ENCODE measurements at regions not wholly inside any gene's neighbourhood (a gene's known extent, or its start where the extent isn't known, plus 50 kb on each side); places are given as distances from the start of the nearest gene placed in this dataset.
"Not testable (repeated sequence)": the region's sequence is repeated elsewhere in the genome, so short reads cannot be mapped to it uniquely, and the experiment has no call there.

- H3K4me1 ChIP-seq (ENCODE audit: control insufficient read depth in 1 of 2, extremely low read depth in 1 of 2, insufficient read depth in 2 of 2, low read length in 2 of 2), result no peaks in the 10 kb centered on the region
- Mint-ChIP-seq H3K4me1 (no peaks in the 10 kb centered on the region), H3K36me3 (no peaks in the 10 kb centered on the region), H3K9me3 (peaks cover 8 to 33% (median 14%) of the 10 kb centered on the region in 3 donors), H3K4me3 (no peak overlapping the region), H3K27ac (no peak overlapping the region), H3K27me3 (no peaks in the 10 kb centered on the region)
- WGBS (ENCODE audit: insufficient coverage), result no CpG with 5 or more reads among the region's 1 CpG
- CTCF ChIA-PET, result no interaction called here
- DNase-seq (no peak), ATAC-seq (replicated peaks in 1 of 4) (no peak)
- POLR2A ChIA-PET, result no interaction called here
- no peaks in the 10 kb centered on the region for H3K36me3 ChIP-seq (ENCODE audit: control insufficient read depth in 2 of 2, extremely low read depth in 1 of 2, insufficient read depth in 1 of 2, low read length in 1 of 2)
- H3K9me3 ChIP-seq, result no peaks in the 10 kb centered on the region
- H3K27ac ChIP-seq (ENCODE audit: low read length), result no peak overlapping the region
- no peak overlapping the region for H3K4me3 ChIP-seq (ENCODE audit: control insufficient read depth in 1 of 2, extremely low read depth in 1 of 2, low read length in 1 of 2)
- no peaks in the 10 kb centered on the region for H3K27me3 ChIP-seq (replicated peaks in 1 of 2; ENCODE audit: control insufficient read depth in 2 of 2, extremely low read depth in 1 of 2, insufficient read depth in 2 of 2, low read length in 1 of 2)
These were observed 389.3 kb downstream of the KCNA4 start for GRCh38 chr11:29627541-29627940.

- H3K9me3 Mint-ChIP-seq, result peaks cover 3 to 27% (median 5%) of the 10 kb centered on the region in 3 donors
These were observed 393.6 kb downstream of the KCNA4 start for GRCh38 chr11:29623144-29623722.

GRCh38 chr11:29616611-29617010, 400.2 kb downstream of the KCNA4 start:
- Histone ChIP-seq H3K36me3 (ENCODE audit: control insufficient read depth in 2 of 2, extremely low read depth in 1 of 2, insufficient read depth in 1 of 2, low read length in 1 of 2) (no peaks in the 10 kb centered on the region), H3K27me3 (replicated peaks in 1 of 2; ENCODE audit: control insufficient read depth in 2 of 2, extremely low read depth in 1 of 2, insufficient read depth in 2 of 2, low read length in 1 of 2) (no peaks in the 10 kb centered on the region), H3K4me3 (ENCODE audit: control insufficient read depth in 1 of 2, extremely low read depth in 1 of 2, low read length in 1 of 2) (no peak overlapping the region), H3K9me3 (no peaks in the 10 kb centered on the region), H3K4me1 (ENCODE audit: control insufficient read depth in 1 of 2, extremely low read depth in 1 of 2, insufficient read depth in 2 of 2, low read length in 2 of 2) (no peaks in the 10 kb centered on the region), H3K27ac (ENCODE audit: low read length) (no peak overlapping the region)
- CTCF ChIA-PET, result no interaction called here
- no peaks in the 10 kb centered on the region for H3K4me1 Mint-ChIP-seq
- ATAC-seq (replicated peaks in 1 of 4) (no peak), DNase-seq (no peak)
- no peak overlapping the region for H3K27ac Mint-ChIP-seq
- no peaks in the 10 kb centered on the region for H3K36me3 Mint-ChIP-seq
- POLR2A ChIA-PET, result no interaction called here
- peaks cover 7 to 22% (median 17%) of the 10 kb centered on the region in 3 donors for H3K9me3 Mint-ChIP-seq
- H3K27me3 Mint-ChIP-seq, result no peaks in the 10 kb centered on the region
- H3K4me3 Mint-ChIP-seq, result no peak overlapping the region

More at GRCh38 chr11:29623144-29623722, 393.6 kb downstream of the KCNA4 start:
- ATAC-seq (replicated peaks in 1 of 4) (no peak), DNase-seq (no peak)
- Mint-ChIP-seq H3K36me3 (no peaks in the 10 kb centered on the region), H3K4me3 (no peak overlapping the region), H3K4me1 (no peaks in the 10 kb centered on the region), H3K27me3 (no peaks in the 10 kb centered on the region), H3K27ac (no peak overlapping the region)
- H3K4me1 ChIP-seq (ENCODE audit: control insufficient read depth in 1 of 2, extremely low read depth in 1 of 2, insufficient read depth in 2 of 2, low read length in 2 of 2), result no peaks in the 10 kb centered on the region
- H3K27me3 ChIP-seq (replicated peaks in 1 of 2; ENCODE audit: control insufficient read depth in 2 of 2, extremely low read depth in 1 of 2, insufficient read depth in 2 of 2, low read length in 1 of 2), result no peaks in the 10 kb centered on the region
- H3K4me3 ChIP-seq (ENCODE audit: control insufficient read depth in 1 of 2, extremely low read depth in 1 of 2, low read length in 1 of 2), result no peak overlapping the region
- CTCF ChIA-PET, result interaction anchor here in 1 of 2 donors (0.5 kb wide), 1 partner anchor 85 kb away, joined by 5 read pairs; no protein-coding TSS in a partner anchor
- no peak overlapping the region for H3K27ac ChIP-seq (ENCODE audit: low read length)
- H3K9me3 ChIP-seq, result no peaks in the 10 kb centered on the region
- H3K36me3 ChIP-seq (ENCODE audit: control insufficient read depth in 2 of 2, extremely low read depth in 1 of 2, insufficient read depth in 1 of 2, low read length in 1 of 2), result no peaks in the 10 kb centered on the region
- POLR2A ChIA-PET, result no interaction called here
- no CpG with 5 or more reads among the region's 5 CpGs for WGBS (ENCODE audit: insufficient coverage)

- ATAC-seq (replicated peaks in 1 of 4) (no peak), DNase-seq (no peak)
- no peak overlapping the region for H3K27ac Mint-ChIP-seq
- Histone ChIP-seq H3K4me1 (ENCODE audit: control insufficient read depth in 1 of 2, extremely low read depth in 1 of 2, insufficient read depth in 2 of 2, low read length in 2 of 2) (no peaks in the 10 kb centered on the region), H3K36me3 (ENCODE audit: control insufficient read depth in 2 of 2, extremely low read depth in 1 of 2, insufficient read depth in 1 of 2, low read length in 1 of 2) (no peaks in the 10 kb centered on the region), H3K27ac (ENCODE audit: low read length) (no peak overlapping the region), H3K9me3 (no peaks in the 10 kb centered on the region), H3K4me3 (ENCODE audit: control insufficient read depth in 1 of 2, extremely low read depth in 1 of 2, low read length in 1 of 2) (no peak overlapping the region), H3K27me3 (replicated peaks in 1 of 2; ENCODE audit: control insufficient read depth in 2 of 2, extremely low read depth in 1 of 2, insufficient read depth in 2 of 2, low read length in 1 of 2) (no peaks in the 10 kb centered on the region)
- POLR2A ChIA-PET, result no interaction called here
- peaks cover 7 to 35% (median 18%) of the 10 kb centered on the region in 3 donors for H3K9me3 Mint-ChIP-seq
- H3K4me3 Mint-ChIP-seq, result no peak overlapping the region
- H3K36me3 Mint-ChIP-seq, result no peaks in the 10 kb centered on the region
- H3K27me3 Mint-ChIP-seq, result no peaks in the 10 kb centered on the region
- WGBS (ENCODE audit: insufficient coverage), result 100% methylated on average over 1 of the region's 2 CpGs
- CTCF ChIA-PET, result interaction anchor here in 1 of 2 donors (0.6 kb wide), 1 partner anchor 18 kb away, joined by 3 read pairs; no protein-coding TSS in a partner anchor
- H3K4me1 Mint-ChIP-seq, result no peaks in the 10 kb centered on the region
These were observed 404.4 kb downstream of the KCNA4 start for GRCh38 chr11:29612423-29612822.

GRCh38 chr11:29606330-29607031, 410.3 kb downstream of the KCNA4 start:
- Histone ChIP-seq H3K27ac (ENCODE audit: low read length) (no peak overlapping the region), H3K36me3 (ENCODE audit: control insufficient read depth in 2 of 2, extremely low read depth in 1 of 2, insufficient read depth in 1 of 2, low read length in 1 of 2) (no peaks in the 10 kb centered on the region), H3K4me3 (ENCODE audit: control insufficient read depth in 1 of 2, extremely low read depth in 1 of 2, low read length in 1 of 2) (no peak overlapping the region), H3K27me3 (replicated peaks in 1 of 2; ENCODE audit: control insufficient read depth in 2 of 2, extremely low read depth in 1 of 2, insufficient read depth in 2 of 2, low read length in 1 of 2) (no peaks in the 10 kb centered on the region), H3K4me1 (ENCODE audit: control insufficient read depth in 1 of 2, extremely low read depth in 1 of 2, insufficient read depth in 2 of 2, low read length in 2 of 2) (no peaks in the 10 kb centered on the region), H3K9me3 (no peaks in the 10 kb centered on the region)
- H3K4me3 Mint-ChIP-seq, result no peak overlapping the region
- DNase-seq, result no peak
- H3K27ac Mint-ChIP-seq, result no peak overlapping the region
- H3K4me1 Mint-ChIP-seq, result no peaks in the 10 kb centered on the region
- ChIA-PET CTCF (no interaction called here), POLR2A (no interaction called here)
- no peak for ATAC-seq (replicated peaks in 1 of 4)
- no peaks in the 10 kb centered on the region for H3K27me3 Mint-ChIP-seq
- 100% methylated on average over 1 of the region's 4 CpGs for WGBS (ENCODE audit: insufficient coverage)
- H3K36me3 Mint-ChIP-seq, result no peaks in the 10 kb centered on the region
- peaks cover 7 to 18% (median 10%) of the 10 kb centered on the region in 3 donors for H3K9me3 Mint-ChIP-seq

- H3K4me3 ChIP-seq (ENCODE audit: control insufficient read depth in 1 of 2, extremely low read depth in 1 of 2, low read length in 1 of 2); H3K4me1 Mint-ChIP-seq; H3K27me3 Mint-ChIP-seq; POLR2A ChIA-PET; H3K36me3 Mint-ChIP-seq; H3K27ac ChIP-seq (ENCODE audit: low read length); ATAC-seq (replicated peaks in 1 of 4); H3K9me3 ChIP-seq; H3K4me1 ChIP-seq (ENCODE audit: control insufficient read depth in 1 of 2, extremely low read depth in 1 of 2, insufficient read depth in 2 of 2, low read length in 2 of 2); H3K27ac Mint-ChIP-seq; H3K27me3 ChIP-seq (replicated peaks in 1 of 2; ENCODE audit: control insufficient read depth in 2 of 2, extremely low read depth in 1 of 2, insufficient read depth in 2 of 2, low read length in 1 of 2); DNase-seq; H3K4me3 Mint-ChIP-seq; CTCF ChIA-PET; H3K36me3 ChIP-seq (ENCODE audit: control insufficient read depth in 2 of 2, extremely low read depth in 1 of 2, insufficient read depth in 1 of 2, low read length in 1 of 2): not testable (repeated sequence)
- WGBS (ENCODE audit: insufficient coverage), result 95% methylated on average over 23 of the region's 27 CpGs
- peaks cover 13 to 17% (median 16%) of the 10 kb centered on the region in 3 donors for H3K9me3 Mint-ChIP-seq
These were observed 416.7 kb downstream of the KCNA4 start for GRCh38 chr11:29600151-29600575.
